HG02885 (cell line): ENCODE measurements at regions not wholly inside any gene's neighbourhood (a gene's known extent, or its start where the extent isn't known, plus 50 kb on each side); places are given as distances from the start of the nearest gene placed in this dataset.

Source experiments
- ATAC-seq: cut with Tn5 transposase; IDR thresholded peaks from one replicate; pipeline ENCODE4 v1.9.1; 2021; ENCODE audit warnings: mild to moderate bottlenecking; ENCODE audit not compliant: unreplicated experiment, poor library complexity

GRCh38 chr13:22079961-22080360, 409.1 kb downstream of the FGF9 start:
- ATAC-seq: no peak

- ATAC-seq: no peak
These were observed 410.0 kb downstream of the FGF9 start for GRCh38 chr13:22080832-22081231.

- no peak for ATAC-seq
These were observed 410.6 kb downstream of the FGF9 start for GRCh38 chr13:22081430-22081829.

GRCh38 chr13:22082030-22082429, 411.2 kb downstream of the FGF9 start:
- no peak for ATAC-seq

GRCh38 chr13:22082437-22083100, 411.7 kb downstream of the FGF9 start:
- ATAC-seq: no peak

- no peak for ATAC-seq
These were observed 414.1 kb downstream of the FGF9 start for GRCh38 chr13:22085001-22085400.

GRCh38 chr13:22086597-22087330, 415.9 kb downstream of the FGF9 start:
- no peak for ATAC-seq

- ATAC-seq: no peak
These were observed 419.2 kb downstream of the FGF9 start for GRCh38 chr13:22090106-22090505.

GRCh38 chr13:22091222-22091970, 420.5 kb downstream of the FGF9 start:
- ATAC-seq: no peak

GRCh38 chr13:22091971-22092300, 421.1 kb downstream of the FGF9 start:
- ATAC-seq: no peak

- ATAC-seq: no peak
These were observed 422.1 kb downstream of the FGF9 start for GRCh38 chr13:22092791-22093560.

GRCh38 chr13:22095794-22096193, 424.9 kb downstream of the FGF9 start:
- ATAC-seq: no peak

- no peak for ATAC-seq
These were observed 428.7 kb downstream of the FGF9 start for GRCh38 chr13:22099585-22099984.

- no peak for ATAC-seq
These were observed 431.4 kb downstream of the FGF9 start for GRCh38 chr13:22102271-22102670.

- no peak for ATAC-seq
These were observed 432.5 kb downstream of the FGF9 start for GRCh38 chr13:22103046-22104027.

- no peak for ATAC-seq
These were observed 435.2 kb downstream of the FGF9 start for GRCh38 chr13:22106058-22106457.

GRCh38 chr13:22107549-22107948, 436.7 kb downstream of the FGF9 start:
- ATAC-seq: no peak

- no peak for ATAC-seq
These were observed 437.5 kb downstream of the FGF9 start for GRCh38 chr13:22108283-22108942.

- ATAC-seq: no peak
These were observed 438.1 kb downstream of the FGF9 start for GRCh38 chr13:22108979-22109378.
